GM18519 (cell line): ENCODE measurements at regions not wholly inside any gene's neighbourhood (a gene's known extent, or its start where the extent isn't known, plus 50 kb on each side); places are given as distances from the start of the nearest gene placed in this dataset.

Experiments used
- ATAC-seq: cut with Tn5 transposase; IDR thresholded peaks from one replicate; pipeline ENCODE4 v1.9.1; 2021; ENCODE audit warnings: mild to moderate bottlenecking, moderate library complexity; ENCODE audit not compliant: unreplicated experiment, low FRiP score

DNA sequence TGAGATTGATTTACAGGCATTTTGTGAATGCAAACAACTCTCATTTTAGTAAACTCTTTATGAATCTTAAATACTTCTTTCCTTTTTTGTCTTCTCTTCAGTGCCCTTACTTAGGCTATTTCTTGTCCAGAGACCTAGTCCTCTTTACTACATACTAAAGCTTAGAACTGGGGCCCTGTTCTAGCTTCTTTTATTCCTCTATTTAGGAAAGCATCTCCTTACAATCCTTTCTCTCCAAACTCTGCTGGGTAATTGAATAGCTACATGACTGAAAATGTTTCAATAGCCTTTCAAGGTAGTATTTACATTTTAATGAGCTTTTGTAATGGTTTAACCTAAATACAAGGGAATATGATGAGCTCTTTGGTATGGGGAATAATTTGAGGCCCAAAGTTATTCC is 1701.5 kb upstream of the TENM3 start:
- ATAC-seq: no peak

DNA sequence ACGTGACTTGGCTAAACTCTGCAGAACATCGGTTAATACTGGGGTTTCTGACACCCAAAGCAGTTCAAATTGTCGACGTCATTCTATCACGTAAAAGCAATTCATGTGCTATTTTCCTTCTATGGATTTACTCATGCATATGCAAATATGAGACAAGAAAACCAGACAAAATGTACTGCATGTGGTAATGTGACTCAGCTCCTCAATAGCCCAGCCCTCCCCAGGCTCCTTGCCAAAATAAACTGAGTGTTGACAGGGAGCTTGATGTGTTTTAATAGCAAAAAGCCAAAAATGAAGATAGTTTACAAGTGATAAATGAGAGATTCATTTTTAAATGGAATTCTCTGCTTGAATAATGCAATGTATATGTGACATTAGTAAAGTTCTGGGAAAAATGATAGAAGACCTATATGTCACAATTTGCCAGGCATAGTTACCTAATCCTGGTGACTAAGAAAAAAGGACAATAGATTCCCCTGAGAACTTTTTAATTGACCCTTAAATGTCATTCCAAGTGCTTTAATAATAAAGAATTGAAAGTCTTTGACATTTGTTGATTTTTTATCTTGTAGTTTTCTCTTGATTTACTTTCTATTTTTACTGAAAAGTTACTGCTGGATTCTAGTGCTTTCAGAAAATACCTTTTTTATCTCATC is 1700.6 kb upstream of the TENM3 start:
- ATAC-seq: no peak

DNA sequence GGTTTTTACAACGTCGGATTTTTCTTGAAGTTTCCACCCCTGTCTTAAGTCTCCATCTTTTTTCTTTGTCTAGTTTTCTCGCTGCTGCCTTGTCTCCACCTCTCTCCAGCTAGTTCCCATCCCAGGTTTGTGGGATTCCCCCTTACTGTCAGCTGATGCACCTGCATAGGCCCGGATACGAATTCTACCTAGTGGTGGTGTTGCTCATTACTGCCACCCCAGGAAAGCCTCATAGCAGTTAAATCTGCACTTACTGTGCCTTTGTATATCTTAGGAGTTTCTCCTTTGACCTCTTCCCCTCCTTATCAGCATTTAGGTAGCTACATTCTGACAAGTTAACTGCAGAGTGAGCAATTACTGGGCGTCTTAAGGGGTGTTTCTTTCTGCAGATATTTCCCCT is 1693.1 kb upstream of the TENM3 start:
- no peak for ATAC-seq

DNA sequence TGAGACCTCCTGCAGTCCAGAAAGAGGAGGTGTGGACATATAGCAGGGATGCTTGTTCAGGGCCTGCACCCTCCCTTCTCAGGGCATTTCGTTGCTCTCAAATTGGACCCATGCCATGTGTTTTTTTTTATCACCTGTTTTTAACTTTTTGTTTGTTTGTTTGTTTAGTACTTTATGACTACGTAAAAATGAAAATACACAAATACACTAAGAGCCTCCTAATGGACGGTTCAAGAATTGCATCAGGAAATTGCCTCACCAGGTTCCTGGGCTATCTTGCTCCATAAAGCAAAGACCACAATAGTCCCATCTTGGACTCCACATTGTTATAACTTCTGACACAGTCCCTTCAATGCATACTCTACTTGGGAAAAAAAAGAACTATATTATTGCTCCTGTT is 1685.9 kb upstream of the TENM3 start:
- no peak for ATAC-seq

DNA sequence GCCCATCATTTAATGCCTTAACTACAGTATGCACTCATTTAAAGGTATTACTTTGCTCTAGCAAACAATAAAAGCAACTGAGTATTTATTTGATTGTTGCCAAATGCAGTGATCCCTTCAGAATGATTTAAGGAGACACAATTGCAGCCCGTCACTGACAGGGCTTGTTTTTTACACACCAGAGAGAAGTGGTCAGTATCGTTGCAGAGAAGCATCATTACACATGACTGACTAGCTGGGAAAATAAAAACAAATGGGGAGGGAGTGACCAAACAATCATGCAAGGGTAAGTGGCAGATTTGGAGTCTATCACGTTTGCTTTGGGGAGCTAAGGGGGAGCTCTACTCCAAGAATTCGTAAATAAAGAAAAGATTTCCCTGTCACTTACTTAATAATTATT is 1685.3 kb upstream of the TENM3 start:
- ATAC-seq: no peak

DNA sequence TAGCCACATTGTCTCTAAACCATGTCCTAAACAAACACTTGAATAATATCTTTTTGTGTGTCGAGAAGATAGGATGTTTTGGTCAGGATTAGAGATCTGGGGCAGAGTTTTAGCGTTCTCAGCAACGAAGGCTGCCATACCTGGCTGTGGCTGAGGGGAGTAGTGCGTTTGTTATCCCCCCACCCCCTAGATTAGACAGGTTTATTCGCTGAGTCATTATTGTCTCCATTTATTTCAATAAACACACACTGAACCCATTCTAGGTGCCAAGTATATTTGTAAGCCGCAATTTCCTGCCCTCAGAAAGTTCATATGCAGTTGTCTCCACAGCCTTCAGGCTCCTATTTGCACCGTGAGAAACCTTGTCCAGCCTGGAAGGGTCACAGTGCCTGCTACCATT is 1684.8 kb upstream of the TENM3 start:
- ATAC-seq: no peak

DNA sequence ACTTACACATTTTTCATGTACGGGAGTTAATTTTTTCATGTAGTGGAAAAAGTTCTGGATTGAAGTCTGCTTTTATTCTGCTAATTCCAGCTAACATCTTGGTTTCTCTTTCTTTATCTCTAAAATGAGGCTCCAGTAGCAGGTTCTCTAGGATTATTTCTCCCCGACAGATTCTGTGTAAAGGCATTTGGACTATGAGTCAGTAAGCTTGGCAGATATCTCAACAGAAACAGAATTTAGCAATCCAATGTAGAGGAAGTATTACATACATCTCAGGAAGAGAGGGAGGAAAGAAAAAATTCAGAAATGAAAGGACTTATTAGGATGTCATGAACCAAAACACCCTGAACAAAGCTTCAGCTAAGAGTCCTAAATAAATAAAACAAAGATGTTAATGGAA is 1682.3 kb upstream of the TENM3 start:
- no peak for ATAC-seq

DNA sequence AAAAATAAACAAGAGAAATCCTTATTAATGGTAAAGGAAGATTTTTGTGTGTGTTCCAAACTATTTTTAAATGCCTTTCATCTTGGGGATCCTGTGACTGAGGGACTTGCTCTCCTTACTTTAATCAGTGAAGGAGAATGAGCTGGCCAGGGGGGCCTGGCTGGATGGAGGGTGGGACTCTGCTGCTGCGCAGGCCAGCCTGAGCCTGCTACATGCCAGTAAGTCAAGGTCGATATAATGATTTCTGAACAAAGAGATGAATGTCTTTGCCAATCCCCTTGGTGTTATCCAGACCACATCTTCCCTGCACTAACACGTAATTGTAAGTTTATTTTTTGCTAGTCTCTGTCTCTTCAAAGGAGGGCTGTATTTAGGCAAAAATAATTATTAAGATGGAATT is 1679.2 kb upstream of the TENM3 start:
- ATAC-seq: no peak

DNA sequence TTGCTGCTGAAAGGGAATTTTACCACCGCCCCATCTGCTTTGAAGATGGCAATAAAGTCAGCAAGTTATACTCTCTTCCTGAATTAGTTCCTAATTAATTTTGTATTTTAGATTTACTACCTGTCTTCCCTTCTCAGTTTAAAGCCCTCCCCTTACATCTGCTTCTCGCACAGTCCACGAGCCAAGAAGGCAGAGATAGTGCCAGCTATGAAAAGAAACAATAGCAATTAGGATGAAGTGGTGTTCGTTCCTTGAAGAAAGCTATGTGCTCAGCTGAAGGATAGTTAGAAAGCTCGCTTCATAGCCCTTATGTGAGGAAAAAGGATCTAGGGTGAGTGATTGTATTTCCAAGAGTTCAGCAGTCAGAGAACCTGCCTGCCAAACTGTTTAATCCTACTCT is 1678.8 kb upstream of the TENM3 start:
- ATAC-seq: no peak

DNA sequence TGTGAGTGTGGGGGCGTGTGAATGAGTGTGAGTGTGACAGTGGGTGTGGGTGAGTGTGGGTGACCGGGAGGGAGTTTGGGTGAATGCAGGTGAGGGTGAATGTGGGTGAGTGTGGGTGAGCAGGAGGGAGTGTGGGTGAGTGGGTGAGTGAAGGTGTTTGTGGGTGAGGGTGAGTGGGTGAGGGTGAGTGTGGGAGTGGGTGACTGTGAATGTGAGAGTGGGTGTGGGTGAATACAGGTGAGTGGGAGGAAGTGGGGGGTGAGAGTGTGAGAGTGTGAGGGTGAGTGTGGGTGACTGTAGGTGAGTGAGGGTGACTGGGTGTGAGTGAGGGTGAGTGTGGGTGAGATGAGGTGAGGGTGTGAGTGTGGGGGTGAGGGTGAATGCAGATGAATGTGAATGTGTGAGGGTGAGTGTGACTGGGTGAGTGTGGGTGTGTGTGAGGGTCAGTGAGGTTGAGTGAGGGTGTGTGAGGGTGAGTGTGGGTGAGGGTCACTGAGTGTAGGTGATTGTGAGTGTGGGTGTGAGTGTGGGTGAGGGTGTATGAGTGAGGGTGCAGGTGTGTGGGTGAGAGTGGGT is 1677.3 kb upstream of the TENM3 start:
- no peak for ATAC-seq

DNA sequence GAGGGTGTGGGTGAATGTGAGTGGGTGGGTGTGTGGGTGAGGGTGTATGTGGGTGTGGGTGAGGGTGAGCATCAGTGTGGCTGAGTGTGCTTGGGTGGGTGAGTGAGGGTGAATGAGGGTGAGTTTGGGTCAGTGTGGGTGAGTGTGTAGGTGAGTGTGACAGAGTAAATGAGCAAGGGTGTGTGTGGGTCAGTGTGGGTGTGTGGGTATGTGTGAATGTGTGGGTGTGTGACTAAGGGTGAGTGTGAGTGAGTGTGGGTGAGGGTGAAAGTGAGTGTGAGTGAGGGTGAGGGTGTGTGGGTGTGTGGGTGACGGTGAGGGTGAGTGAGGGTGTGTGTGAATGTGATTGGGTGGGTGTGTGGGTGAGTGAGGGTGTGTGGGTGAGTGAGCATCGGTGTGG is 1676.7 kb upstream of the TENM3 start:
- no peak for ATAC-seq

DNA sequence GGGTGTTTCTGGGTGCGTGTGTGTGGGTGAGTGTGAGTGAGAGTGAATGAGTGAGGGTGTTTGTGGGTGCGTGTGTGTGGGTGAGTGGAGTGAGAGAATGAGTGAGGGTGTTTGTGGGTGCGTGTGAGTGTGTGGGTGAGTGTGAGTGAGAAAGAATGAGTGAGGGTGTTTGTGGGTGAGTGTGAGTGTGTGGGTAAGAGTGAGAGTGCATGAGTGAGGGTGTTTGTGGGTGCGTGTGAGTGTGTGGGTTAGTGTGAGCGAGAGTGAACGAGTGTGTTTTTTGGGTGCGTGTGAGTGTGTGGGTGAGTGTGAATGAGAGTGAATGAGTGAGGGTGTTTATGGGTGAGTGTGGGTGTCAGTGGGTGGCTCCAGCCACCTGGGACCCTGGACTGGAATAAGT is 1676.1 kb upstream of the TENM3 start:
- ATAC-seq: no peak

DNA sequence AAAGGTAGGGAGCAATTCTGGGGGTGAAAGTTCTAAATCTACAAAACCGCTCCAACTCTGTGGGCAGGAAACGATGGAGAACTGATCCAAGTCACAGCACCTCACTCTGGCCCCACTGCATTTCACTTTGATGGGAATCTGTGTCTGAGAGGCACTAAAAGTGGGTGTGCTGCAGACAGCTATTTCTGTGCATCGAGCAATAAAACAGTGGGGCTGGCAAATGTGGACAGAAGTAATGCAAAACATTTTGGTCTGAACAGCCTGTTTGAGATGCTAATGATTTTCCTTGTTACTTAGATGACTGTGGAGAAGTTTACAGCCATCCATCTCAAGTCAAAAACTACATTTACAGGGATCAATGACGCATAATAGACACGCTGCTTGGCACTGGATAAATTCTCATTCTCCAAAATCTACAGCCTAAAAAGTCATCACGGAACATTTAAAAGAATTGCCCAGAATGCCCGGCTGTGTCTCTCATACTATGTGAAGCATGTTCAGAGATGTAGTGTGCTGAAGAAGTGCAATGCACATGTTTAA is 1671.6 kb upstream of the TENM3 start:
- ATAC-seq: no peak

DNA sequence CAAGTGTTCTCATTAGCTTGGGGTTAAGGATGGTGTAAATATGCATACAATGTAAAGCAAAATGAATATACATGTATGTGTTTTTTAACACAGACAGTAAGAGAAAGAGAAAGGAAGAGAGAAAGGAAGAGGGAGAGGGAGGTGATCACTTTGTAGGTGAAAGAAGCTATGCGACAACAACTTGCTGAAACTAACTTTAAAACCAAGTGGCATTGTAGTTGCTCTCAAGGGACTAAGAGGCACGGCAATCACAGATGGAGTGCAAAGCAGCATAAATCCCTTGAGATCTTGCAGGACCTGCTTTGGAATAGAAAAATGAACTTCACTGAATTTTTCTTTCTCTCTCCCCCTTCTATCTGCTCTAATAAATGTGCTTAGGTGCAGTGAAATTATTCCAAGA is 1665.0 kb upstream of the TENM3 start:
- no peak for ATAC-seq

DNA sequence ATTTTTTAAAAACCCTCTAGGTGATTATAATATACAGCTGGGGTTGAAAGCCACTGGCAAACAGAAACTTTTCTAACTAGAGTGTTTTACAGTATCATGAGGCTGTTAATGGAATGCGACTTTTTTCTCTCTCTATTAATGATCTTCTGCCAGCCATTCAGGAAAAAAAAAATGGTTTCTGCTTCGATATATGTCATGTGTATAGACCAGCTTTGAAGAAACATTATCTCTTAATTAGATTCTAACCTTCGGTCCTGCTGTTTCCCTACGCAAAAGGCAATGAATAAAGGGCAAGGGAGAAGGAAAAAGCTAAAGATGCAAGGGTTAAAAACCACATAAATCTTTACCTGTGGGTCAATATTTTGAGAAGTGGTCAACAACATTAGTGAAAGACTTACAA is 1662.1 kb upstream of the TENM3 start:
- ATAC-seq: no peak

DNA sequence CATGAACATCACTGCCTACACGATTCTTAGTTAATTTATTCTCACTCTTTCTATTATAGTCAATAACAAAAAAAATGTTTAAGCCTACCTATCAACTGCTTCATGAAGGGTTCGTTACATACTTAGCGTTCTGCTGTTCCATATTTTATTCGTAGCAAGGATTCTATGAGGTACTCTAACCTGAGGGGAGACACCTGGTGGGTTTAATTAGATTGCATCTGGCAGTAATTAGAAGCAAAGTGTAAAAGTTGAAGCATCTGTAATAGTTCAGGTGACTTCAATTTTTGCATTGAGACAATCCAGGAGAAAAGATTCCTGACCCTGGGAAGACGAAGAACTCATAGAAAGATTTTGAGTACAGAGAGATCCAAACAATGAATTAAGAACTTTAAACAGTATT is 1655.8 kb upstream of the TENM3 start:
- ATAC-seq: no peak

DNA sequence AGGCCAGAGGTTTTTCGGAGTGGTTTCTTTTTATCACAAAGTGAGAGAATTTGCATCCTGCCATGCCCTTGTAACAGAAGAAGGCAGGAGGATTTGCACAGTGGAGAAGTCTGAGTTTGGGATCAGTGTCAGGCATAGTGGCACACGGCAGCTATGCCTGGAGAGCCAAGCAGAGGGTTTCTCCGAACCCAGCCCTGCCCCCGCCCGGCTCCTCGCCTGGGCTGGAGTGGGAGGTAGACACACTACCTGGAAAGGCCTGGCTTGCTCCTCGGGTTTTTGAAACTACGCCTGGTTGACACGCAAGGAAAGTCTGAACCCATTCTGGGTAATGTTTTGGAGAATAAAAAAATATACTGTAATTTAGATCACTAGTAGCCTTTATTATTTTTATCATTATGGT is 1653.6 kb upstream of the TENM3 start:
- no peak for ATAC-seq

DNA sequence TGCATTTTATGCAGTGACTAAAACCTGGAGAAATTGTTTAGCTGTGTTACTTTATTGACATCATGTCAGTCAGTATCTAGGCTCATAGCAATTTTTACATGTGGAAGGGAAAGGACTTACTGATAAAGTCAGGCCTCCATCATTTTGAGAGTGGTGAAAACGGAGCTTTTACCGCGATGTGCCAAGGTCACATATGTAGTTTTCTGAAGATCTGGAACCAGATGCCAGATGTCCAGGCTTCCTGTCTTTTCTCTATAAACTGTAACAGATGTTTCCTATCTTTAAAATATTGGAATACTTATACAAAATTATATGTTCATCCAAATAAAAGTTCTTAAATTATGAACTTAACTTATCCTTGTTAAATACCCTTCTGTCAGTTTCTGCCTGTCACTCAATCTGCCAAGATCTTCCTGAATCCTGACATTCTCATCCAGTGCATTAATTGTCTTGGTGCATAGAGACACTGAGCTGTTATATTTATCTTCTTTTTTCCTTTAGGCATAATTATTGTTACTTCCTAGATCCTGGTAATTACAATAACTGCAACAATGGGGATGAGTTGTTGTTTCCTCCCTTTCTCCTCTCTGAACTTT is 1646.2 kb upstream of the TENM3 start:
- no peak for ATAC-seq

DNA sequence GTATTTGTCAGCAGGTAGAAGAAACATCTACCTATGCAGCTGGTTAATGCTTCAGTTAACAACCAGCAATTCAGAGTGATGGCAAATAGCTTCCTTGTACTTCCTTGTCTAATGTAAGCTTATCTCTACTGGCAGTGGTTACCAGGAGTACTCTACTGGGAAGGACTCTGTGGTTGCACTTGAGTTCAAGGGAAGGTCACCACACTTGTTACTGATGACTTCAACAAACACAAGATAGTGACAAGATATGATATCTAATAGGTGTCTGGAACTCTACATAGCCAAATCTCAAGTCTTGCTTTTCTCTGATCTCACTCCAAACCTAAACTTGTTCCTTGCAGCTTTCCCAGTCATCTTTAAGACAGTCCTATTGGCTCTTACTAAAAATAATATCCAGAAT is 1644.9 kb upstream of the TENM3 start:
- no peak for ATAC-seq

DNA sequence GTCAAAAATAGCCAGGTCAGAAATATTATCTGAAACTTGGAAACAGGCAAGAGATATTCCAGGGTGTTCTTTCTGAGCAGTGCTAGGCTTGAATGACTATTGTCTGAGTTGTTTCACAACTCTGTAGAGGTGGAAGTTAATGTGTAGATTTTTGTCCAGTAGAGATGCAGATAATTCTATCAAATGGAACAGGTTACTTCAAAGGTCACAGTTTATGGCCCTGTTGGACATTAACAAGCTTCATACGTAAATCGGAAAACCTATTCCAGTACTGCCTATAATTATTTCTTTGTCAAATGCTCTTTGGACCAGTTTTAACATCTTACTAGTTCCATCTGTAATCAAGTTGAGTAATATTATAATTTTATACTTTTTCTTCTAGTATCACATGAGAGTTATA is 1639.4 kb upstream of the TENM3 start:
- no peak for ATAC-seq

DNA sequence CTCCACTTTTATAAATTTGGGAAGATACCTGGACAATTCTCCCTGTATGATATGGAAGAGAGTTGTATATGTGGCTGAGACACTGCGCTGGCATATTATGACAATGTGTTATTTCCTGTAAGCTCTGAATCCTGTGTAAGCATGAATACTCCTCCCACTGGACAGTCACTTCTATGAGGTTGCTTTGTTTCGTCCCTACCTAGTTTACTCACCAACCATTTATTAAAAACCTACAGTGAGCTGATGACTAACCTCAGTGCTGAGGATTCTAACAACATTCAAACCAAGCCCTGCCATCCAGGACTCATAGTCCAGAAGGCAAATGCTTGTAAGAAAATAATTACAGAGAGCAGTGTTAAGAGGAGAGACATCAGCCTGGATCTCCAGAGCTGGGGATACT is 1632.9 kb upstream of the TENM3 start:
- no peak for ATAC-seq

DNA sequence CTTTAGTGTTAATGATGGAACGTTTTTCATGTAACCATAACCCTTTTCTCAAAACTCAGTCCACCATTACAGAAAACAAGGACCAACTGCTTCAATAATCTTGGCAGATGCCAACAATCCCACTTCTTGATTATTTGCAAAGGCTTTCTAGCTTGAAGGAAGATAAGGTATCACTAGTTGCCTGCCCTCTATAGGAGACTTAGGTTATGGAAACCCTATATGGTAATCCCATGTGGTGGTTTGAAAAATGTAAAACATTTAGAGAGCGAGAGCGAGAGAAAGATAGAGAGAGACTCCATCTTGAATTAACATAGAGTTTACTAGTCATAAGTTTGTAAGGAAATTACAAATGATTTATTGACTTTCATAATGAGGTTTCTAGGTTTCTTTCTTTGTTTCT is 1627.5 kb upstream of the TENM3 start:
- ATAC-seq: no peak
